Endothelial cell of umbilical vein (primary cell): ENCODE measurements at regions not wholly inside any gene's neighbourhood (a gene's known extent, or its start where the extent isn't known, plus 50 kb on each side); places are given as distances from the start of the nearest gene placed in this dataset.

Experiments
- BruUV-seq: library from RNA; stranded (reverse); fragments of 400-500 nt; replicated peaks from 2 replicates; lab custom pipeline; 2021; lab: Mats Ljungman, UMichigan
- CTCF ChIA-PET: fragments of 300-600, 350-600 bp; sonication (Branson Sonifier 250); formaldehyde crosslinking; loops from one replicate; lab custom pipeline; 2021; ENCODE audit warnings: antibody characterized with exemption, inconsistent platforms; lab: Charles Lee
- POLR2A ChIA-PET: fragments of 300-600, 350-600 bp; sonication (Branson Sonifier 250); formaldehyde crosslinking; loops from one replicate; lab custom pipeline; 2021; ENCODE audit warnings: antibody characterized with exemption, inconsistent platforms; lab: Charles Lee
- DNase-seq: peaks from one replicate; pipeline ENCODE4 v3.0.0-alpha.2; 2011; ENCODE audit warnings: low read depth, low spot score
- FAIRE-seq: peaks from 2 replicates; lab custom pipeline; 2011; peaks lifted over from hg19 to GRCh38; lab: Jason Lieb, UNC
- H2AFZ ChIP-seq: 2 replicates; pipeline ENCODE4 v1.6.0; 2012; ENCODE audit warnings: low read depth, low read length, control low read depth, inconsistent platforms
- H3K27ac ChIP-seq: 2 replicates; pipeline ENCODE4 v1.5.1; 2011; ENCODE audit warnings: low read depth, mild to moderate bottlenecking, control low read depth, low read length, moderate library complexity; ENCODE audit not compliant: insufficient read depth
- H3K27me3 ChIP-seq, 2 experiments: 2 replicates each; pipeline versions ENCODE4 v1.6.0 to v1.6.1; 2011; ENCODE audit warnings: low read length in 2 of 2, mixed read lengths in 1 of 2; ENCODE audit not compliant: control insufficient read depth in 2 of 2, insufficient read depth in 2 of 2
- H3K36me3 ChIP-seq, 2 experiments: 2 replicates in 1 of 2; 3 replicates in 1 of 2; pipeline ENCODE4 v1.5.1; 2011; ENCODE audit warnings: low read length in 2 of 2, mild to moderate bottlenecking in 1 of 2, moderate library complexity in 1 of 2; ENCODE audit not compliant: control insufficient read depth in 2 of 2, insufficient read depth in 2 of 2; ENCODE audit errors: extremely low read depth in 1 of 2
- H3K4me1 ChIP-seq: 3 replicates; pipeline ENCODE4 v1.5.1; 2011; ENCODE audit warnings: mild to moderate bottlenecking, low read length; ENCODE audit not compliant: control insufficient read depth, insufficient read depth; ENCODE audit errors: extremely low read depth
- H3K4me2 ChIP-seq: 2 replicates; pipeline ENCODE4 v1.6.1; 2011; ENCODE audit warnings: low read length, control low read depth, mixed read lengths; ENCODE audit not compliant: insufficient read depth
- H3K4me3 ChIP-seq, 3 experiments: fragments of 200-600 bp in 1 of 3; sonication (generic), shearing (Covaris generic) in 1 of 3; replicated peaks in 1 of 3; 2 replicates each; pipeline ENCODE4 v1.5.1; 2011 to 2016; ENCODE audit warnings: control low read depth in 3 of 3, low read length in 3 of 3, mild to moderate bottlenecking in 2 of 3, inconsistent platforms in 1 of 3, low read depth in 1 of 3, moderate library complexity in 1 of 3; ENCODE audit not compliant: insufficient read depth in 1 of 3
- H3K79me2 ChIP-seq: 2 replicates; pipeline ENCODE4 v1.6.0; 2012; ENCODE audit warnings: low read length, inconsistent platforms; ENCODE audit not compliant: control insufficient read depth, insufficient read depth
- H3K9ac ChIP-seq: replicated peaks from 2 replicates; pipeline ENCODE3; 2011; ENCODE audit warnings: low read length, control low read depth; ENCODE audit not compliant: insufficient read depth; ENCODE audit errors: extremely low read depth
- H3K9me1 ChIP-seq: replicated peaks from 3 replicates; pipeline ENCODE4 v1.6.0; 2011; ENCODE audit warnings: mild to moderate bottlenecking, low read length; ENCODE audit not compliant: control insufficient read depth, insufficient read depth; ENCODE audit errors: extremely low read depth
- H3K9me3 ChIP-seq: replicated peaks from 2 replicates; pipeline ENCODE4 v1.5.1; 2012; ENCODE audit warnings: low read length, inconsistent platforms; ENCODE audit not compliant: control insufficient read depth, insufficient read depth
- H4K20me1 ChIP-seq: replicated peaks from 2 replicates; pipeline ENCODE3; 2011; ENCODE audit warnings: mild to moderate bottlenecking, low read length; ENCODE audit not compliant: control insufficient read depth, insufficient read depth; ENCODE audit errors: extremely low read depth
- CTCF ChIP-seq, 2 donors: IDR thresholded peaks; 1 replicate in 1 of 2; 2 replicates in 1 of 2; pipeline ENCODE4 v1.5.1; 2011; ENCODE audit warnings: low read length in 2 of 2, mild to moderate bottlenecking in 2 of 2, moderate library complexity in 2 of 2, control low read depth in 1 of 2, inconsistent platforms in 1 of 2, low read depth in 1 of 2; ENCODE audit not compliant: insufficient read depth in 1 of 2; ENCODE audit errors: extremely low read depth in 1 of 2
- EZH2 ChIP-seq: IDR thresholded peaks from 2 replicates; pipeline ENCODE4 v1.6.1; 2012; ENCODE audit warnings: borderline replicate concordance, low read depth, mild to moderate bottlenecking, moderate library complexity, low read length, inconsistent platforms; ENCODE audit not compliant: severe bottlenecking
- FOS ChIP-seq: IDR thresholded peaks from 2 replicates; pipeline ENCODE4 v1.6.1; 2011; ENCODE audit warnings: mild to moderate bottlenecking, low read length, moderate library complexity, borderline replicate concordance; ENCODE audit not compliant: insufficient read depth
- GATA2 ChIP-seq: IDR thresholded peaks from 2 replicates; pipeline ENCODE4 v1.7.0; 2011; ENCODE audit warnings: low read depth, mild to moderate bottlenecking, moderate library complexity, mixed read lengths, low read length; ENCODE audit not compliant: insufficient read length, insufficient read depth
- JUN ChIP-seq: IDR thresholded peaks from 2 replicates; pipeline ENCODE4 v1.6.1; 2011; ENCODE audit warnings: borderline replicate concordance, low read depth; ENCODE audit not compliant: insufficient read length, insufficient read depth
- MAX ChIP-seq: IDR thresholded peaks from 2 replicates; pipeline ENCODE4 v1.6.1; 2011; ENCODE audit not compliant: insufficient read depth, insufficient read length
- MYC ChIP-seq: IDR thresholded peaks from one replicate; pipeline ENCODE4 v1.6.1; 2011; ENCODE audit warnings: mild to moderate bottlenecking, low read depth, low read length
- POLR2A ChIP-seq: IDR thresholded peaks from 2 replicates; pipeline ENCODE4 v1.6.1; 2012; ENCODE audit warnings: low read depth, mild to moderate bottlenecking, control low read depth, low read length
- POLR2AphosphoS5 ChIP-seq: IDR thresholded peaks from 2 replicates; pipeline ENCODE4 v1.6.1; 2012; ENCODE audit warnings: low read depth, mild to moderate bottlenecking, control low read depth, low read length, moderate library complexity; ENCODE audit not compliant: insufficient read depth
- dilution Hi-C: fragments of 300-500 bp; cut with MboI; formaldehyde crosslinking; loops from one replicate; pipeline ENCODE4 v1.15.0; 2019; ENCODE audit warnings: low sequenced_read_pairs; ENCODE audit not compliant: extremely low pct_ligation_motif_present
- intact Hi-C: fragments of 100-400 bp; cut with micrococcal nuclease; formaldehyde crosslinking; loops from one replicate; pipeline ENCODE4 v1.10.0; 2022

DNA sequence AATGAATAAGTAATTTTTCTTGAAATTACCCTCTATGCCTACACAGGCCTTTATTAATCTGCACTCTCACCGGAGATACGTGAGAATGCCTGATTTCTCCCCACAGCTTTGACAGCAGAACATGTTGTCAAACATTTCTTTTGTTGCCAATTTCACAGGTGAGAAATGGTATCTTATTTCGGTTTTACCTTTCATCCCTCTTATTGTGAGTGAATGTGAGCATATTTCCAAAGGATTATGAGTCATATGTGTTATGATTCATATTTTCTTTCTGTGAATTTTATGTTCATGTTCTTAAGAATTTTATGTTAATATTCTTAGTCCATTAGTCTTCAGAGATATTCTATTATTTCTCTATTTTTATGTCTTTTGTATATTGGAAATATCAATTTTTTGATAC lies 965.1 kb downstream of the CCSER2 start:
- BruUV-seq, result no TSS peak
- Histone ChIP-seq H3K9me3 (peaks cover 2% of the 10 kb centered on the region), H4K20me1 (no peaks in the 10 kb centered on the region), H3K9ac (no peak overlapping the region), H3K4me1 (no peaks in the 10 kb centered on the region), H3K4me2 (no peak overlapping the region), H3K27ac (no peak overlapping the region), H3K79me2 (no peaks in the 10 kb centered on the region), H3K27me3 (no peaks in the 10 kb centered on the region), H3K4me3 (no peak overlapping the region), H3K36me3 (no peaks in the 10 kb centered on the region), H3K9me1 (no peaks in the 10 kb centered on the region), H2AFZ (no peak overlapping the region)
- dilution Hi-C loops, result no loop called here
- no peak for DNase-seq
- ChIA-PET CTCF (no interaction called here), POLR2A (no interaction called here)
- TF ChIP-seq MYC (no peak), EZH2 (no peak), GATA2 (no peak), FOS (no peak), POLR2A (no peak), POLR2AphosphoS5 (no peak), MAX (no peak), JUN (no peak), CTCF (IDR thresholded peaks at IDR 0.05; ENCODE audit: extremely low read depth in 1 of 2, insufficient read depth in 1 of 2, low read depth in 1 of 2, low read length in 2 of 2) (no peak)
- intact Hi-C loops, result no loop called here
- FAIRE-seq, result no peak
